PFSK-1 (cell line): ENCODE measurements at regions not wholly inside any gene's neighbourhood (a gene's known extent, or its start where the extent isn't known, plus 50 kb on each side); places are given as distances from the start of the nearest gene placed in this dataset.

Source experiments
- FOXP2 ChIP-seq: optimal IDR thresholded peaks from 2 replicates; pipeline ENCODE3; 2011; ENCODE audit warnings: borderline replicate concordance, control low read depth, inconsistent platforms; ENCODE audit not compliant: insufficient read depth; ENCODE audit errors: extremely low read length, extremely low read depth
- POLR2AphosphoS5 ChIP-seq: IDR thresholded peaks from 2 replicates; pipeline ENCODE4 v1.6.1; 2012; ENCODE audit warnings: low read depth, mild to moderate bottlenecking, control low read depth, low read length, moderate library complexity
- SIN3A ChIP-seq: IDR thresholded peaks from 2 replicates; pipeline ENCODE4 v1.6.1; 2012; ENCODE audit warnings: mild to moderate bottlenecking, low read length, moderate library complexity, borderline replicate concordance; ENCODE audit not compliant: insufficient read depth
- TAF1 ChIP-seq: IDR thresholded peaks from 2 replicates; pipeline ENCODE4 v1.6.1; 2012; ENCODE audit warnings: low read length, control low read depth, borderline replicate concordance; ENCODE audit not compliant: insufficient read depth
- TF ChIP-seq, protein P1 (sequence below), 2 experiments: IDR thresholded peaks; 2 replicates each; pipeline versions ENCODE4 v1.6.1 to v1.8.0; 2011 to 2012; ENCODE audit warnings: low read depth in 2 of 2, low read length in 2 of 2, control low read depth in 1 of 2, inconsistent platforms in 1 of 2, mild to moderate bottlenecking in 1 of 2, moderate library complexity in 1 of 2; ENCODE audit not compliant: insufficient read depth in 1 of 2

DNA sequence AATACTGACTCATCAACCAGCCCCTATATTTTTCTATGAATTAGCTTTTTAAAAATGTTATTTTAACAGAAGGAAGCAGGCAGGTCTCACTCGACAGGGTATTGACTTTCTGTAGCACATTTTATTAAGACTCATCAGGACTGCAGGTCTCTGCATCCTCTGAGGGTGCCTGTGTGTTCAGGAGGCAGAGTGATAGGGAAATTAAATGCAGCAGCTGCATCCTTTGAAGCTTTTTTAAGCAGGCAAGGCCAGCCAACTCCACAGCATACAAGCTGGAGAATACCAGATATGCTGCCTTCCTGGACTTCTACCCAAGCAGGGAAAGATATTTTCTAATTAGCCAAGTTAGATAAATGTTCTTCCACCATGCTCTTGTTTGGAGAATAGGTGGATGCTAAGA lies 124.9 kb downstream of the WSCD1 start:
- TF ChIP-seq POLR2AphosphoS5 = no peak
- no peak for TF ChIP-seq TAF1
- TF ChIP-seq, protein P1, sequence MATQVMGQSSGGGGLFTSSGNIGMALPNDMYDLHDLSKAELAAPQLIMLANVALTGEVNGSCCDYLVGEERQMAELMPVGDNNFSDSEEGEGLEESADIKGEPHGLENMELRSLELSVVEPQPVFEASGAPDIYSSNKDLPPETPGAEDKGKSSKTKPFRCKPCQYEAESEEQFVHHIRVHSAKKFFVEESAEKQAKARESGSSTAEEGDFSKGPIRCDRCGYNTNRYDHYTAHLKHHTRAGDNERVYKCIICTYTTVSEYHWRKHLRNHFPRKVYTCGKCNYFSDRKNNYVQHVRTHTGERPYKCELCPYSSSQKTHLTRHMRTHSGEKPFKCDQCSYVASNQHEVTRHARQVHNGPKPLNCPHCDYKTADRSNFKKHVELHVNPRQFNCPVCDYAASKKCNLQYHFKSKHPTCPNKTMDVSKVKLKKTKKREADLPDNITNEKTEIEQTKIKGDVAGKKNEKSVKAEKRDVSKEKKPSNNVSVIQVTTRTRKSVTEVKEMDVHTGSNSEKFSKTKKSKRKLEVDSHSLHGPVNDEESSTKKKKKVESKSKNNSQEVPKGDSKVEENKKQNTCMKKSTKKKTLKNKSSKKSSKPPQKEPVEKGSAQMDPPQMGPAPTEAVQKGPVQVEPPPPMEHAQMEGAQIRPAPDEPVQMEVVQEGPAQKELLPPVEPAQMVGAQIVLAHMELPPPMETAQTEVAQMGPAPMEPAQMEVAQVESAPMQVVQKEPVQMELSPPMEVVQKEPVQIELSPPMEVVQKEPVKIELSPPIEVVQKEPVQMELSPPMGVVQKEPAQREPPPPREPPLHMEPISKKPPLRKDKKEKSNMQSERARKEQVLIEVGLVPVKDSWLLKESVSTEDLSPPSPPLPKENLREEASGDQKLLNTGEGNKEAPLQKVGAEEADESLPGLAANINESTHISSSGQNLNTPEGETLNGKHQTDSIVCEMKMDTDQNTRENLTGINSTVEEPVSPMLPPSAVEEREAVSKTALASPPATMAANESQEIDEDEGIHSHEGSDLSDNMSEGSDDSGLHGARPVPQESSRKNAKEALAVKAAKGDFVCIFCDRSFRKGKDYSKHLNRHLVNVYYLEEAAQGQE (IDR thresholded peaks at IDR 0.05; ENCODE audit: insufficient read depth in 1 of 2, low read depth in 2 of 2, low read length in 2 of 2) = no peak
- no peak for TF ChIP-seq SIN3A
- TF ChIP-seq FOXP2 = no peak
